OCI-LY1 (cell line): ENCODE measurements at regions not wholly inside any gene's neighbourhood (a gene's known extent, or its start where the extent isn't known, plus 50 kb on each side); places are given as distances from the start of the nearest gene placed in this dataset.

Experiments
- CTCF ChIP-seq: fragments of 200-600 bp; sonication (generic), shearing (Covaris generic); IDR thresholded peaks from 2 replicates; pipeline ENCODE4 v1.5.1; 2017; ENCODE audit warnings: mild to moderate bottlenecking, antibody characterized with exemption, low read length, moderate library complexity, mixed read lengths
- EZH2 ChIP-seq: fragments of 200-600 bp; sonication (generic), shearing (Covaris generic); IDR thresholded peaks from 2 replicates; pipeline ENCODE4 v1.8.0; 2017; ENCODE audit warnings: borderline replicate concordance, mixed run types, mild to moderate bottlenecking, antibody characterized with exemption, low read length, moderate library complexity, mixed read lengths

DNA sequence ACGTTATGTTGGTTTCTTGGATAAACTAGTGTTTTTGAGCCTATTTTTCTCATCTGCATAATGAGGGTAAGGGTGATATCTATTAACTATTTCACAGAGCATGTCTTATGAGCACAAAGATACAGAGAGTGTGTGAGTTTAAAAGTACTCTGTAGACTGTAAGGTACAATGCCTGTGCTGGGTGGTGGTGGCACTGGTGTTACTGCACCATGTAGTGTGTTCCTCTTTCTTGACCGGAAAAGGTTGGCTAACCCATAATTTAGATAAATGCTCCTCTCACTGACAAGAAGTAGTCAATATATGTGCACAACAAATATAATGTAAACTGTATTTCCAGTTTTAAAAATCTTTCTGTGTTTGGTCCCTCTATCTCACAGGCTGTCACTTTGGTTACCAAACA lies 116.2 kb upstream of the MMS22L start:
- no peak for TF ChIP-seq CTCF
- no peak for TF ChIP-seq EZH2
